ENCODE measurements at regions not wholly inside any gene's neighbourhood (a gene's known extent, or its start where the extent isn't known, plus 50 kb on each side); places are given as distances from the start of the nearest gene placed in this dataset.
"Not testable (repeated sequence)": the region's sequence is repeated elsewhere in the genome, so short reads cannot be mapped to it uniquely, and the experiment has no call there.

- H3K9me3 Mint-ChIP-seq, H3K36me3 Mint-ChIP-seq, H3K27me3 Mint-ChIP-seq: not testable (repeated sequence)
- Mint-ChIP-seq H3K27ac (peak overlapping the region; percentile 75 to 96 (median 78)), H3K4me3 (peak overlapping the region; percentile 3 to 85 (median 53)), H3K4me1 (peaks cover 33 to 45% (median 44%) of the 10 kb centered on the region in 3 donors)
Measured at GRCh38 chr16:29337385-29337901, 69.1 kb downstream of the NPIPB11 start.

GRCh38 chr16:29335549-29335846, 71.0 kb downstream of the NPIPB11 start:
- peaks cover 33 to 41% (median 39%) of the 10 kb centered on the region in 3 donors for H3K4me1 Mint-ChIP-seq
- not testable (repeated sequence) for H3K9me3 Mint-ChIP-seq, H3K36me3 Mint-ChIP-seq, H3K27me3 Mint-ChIP-seq
- peak overlapping the region in 3 of 4 donors; percentile 67 to 81 (median 71) for H3K4me3 Mint-ChIP-seq
- peak overlapping the region; percentile 85 to 96 (median 96) for H3K27ac Mint-ChIP-seq

DNA sequence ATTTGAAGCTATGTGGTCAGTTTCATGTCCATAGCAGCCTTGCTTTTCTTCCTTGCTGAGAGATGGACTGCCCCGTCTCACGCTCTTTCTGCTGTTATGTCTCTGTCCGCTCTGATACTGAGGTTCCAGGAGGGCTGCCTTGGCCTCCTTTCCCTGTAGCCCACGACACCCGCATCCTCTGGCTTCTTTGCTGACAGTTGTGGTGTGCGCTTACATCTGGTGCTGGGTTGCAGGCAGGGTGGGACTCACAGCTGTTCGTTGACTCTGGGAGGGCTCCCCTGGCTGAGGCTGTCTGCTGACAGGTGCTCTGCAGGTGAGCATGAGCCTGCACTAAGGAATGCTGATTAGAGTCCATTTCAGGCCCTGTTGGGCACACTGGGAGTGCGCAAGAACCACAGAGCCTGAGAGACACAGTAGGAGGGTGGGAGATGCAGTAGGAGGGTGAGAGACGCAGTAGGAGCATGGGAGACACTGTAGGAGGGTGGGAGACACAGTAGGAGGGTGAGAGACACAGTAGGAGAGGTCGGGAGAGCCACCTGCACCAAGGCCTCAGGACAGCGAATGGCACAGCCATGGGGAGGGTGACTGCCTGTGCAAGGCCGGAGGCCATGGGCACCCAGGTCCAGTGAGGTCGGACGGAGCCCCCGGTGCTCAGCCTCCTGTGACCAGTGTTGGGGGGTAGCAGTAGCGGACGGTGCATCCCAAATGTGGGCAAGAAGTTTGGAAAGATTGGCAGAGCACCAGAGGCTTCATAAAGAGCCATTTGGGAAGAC, 71.5 kb downstream of the NPIPB11 start:
- Mint-ChIP-seq H3K27ac (peak overlapping the region; percentile 85 to 96 (median 96)), H3K4me3 (peak overlapping the region in 2 of 4 donors; percentile 67 to 81)
- H3K27me3 Mint-ChIP-seq: not testable (repeated sequence)

DNA sequence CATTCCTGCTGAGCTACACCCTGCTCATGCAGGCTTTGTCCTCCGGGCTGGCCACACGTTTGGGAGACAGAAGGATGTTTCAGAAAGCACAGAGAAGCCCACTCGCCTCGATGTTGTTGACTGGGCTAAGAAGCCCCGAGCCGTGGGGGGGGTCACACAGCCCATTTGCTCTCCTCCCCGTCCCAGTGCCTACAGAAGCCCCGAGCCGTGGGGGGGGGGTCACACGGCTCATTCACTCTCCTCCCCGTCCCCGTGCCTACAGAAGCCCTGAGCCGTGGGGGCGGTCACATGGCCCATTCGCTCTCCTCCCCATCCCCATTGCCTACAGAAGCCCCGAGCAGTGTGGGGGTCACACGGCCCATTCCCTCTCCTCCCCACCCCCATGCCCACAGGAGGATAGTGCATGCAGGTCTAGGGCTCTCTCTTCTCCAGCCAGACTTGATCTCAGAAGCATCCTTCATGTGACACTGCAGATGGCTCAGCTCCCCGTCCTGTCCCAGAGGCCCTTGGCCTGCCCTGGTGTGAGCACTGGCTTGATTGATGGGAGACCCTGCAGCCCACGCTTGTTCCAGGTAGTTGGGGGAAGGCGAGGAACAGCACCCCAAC, 72.9 kb downstream of the NPIPB11 start:
- not testable (repeated sequence) for H3K27me3 Mint-ChIP-seq, H3K36me3 Mint-ChIP-seq, H3K4me3 Mint-ChIP-seq, H3K9me3 Mint-ChIP-seq
- Mint-ChIP-seq H3K27ac (peak overlapping the region in 1 of 3 donors; percentile 23), H3K4me1 (peaks cover 23 to 31% (median 27%) of the 10 kb centered on the region in 3 donors)

More for the DNA sequence above, 71.5 kb downstream of the NPIPB11 start:
- not testable (repeated sequence) for H3K9me3 Mint-ChIP-seq, H3K36me3 Mint-ChIP-seq
- H3K4me1 Mint-ChIP-seq: peaks cover 33 to 38% (median 36%) of the 10 kb centered on the region in 3 donors

- not testable (repeated sequence) for H3K36me3 Mint-ChIP-seq, H3K9me3 Mint-ChIP-seq, H3K4me3 Mint-ChIP-seq, H3K27me3 Mint-ChIP-seq
- peak overlapping the region in 2 of 3 donors; percentile 29 to 36 for H3K27ac Mint-ChIP-seq
- peaks cover 8 to 22% (median 16%) of the 10 kb centered on the region in 3 donors for H3K4me1 Mint-ChIP-seq
Measured at GRCh38 chr16:29330623-29331022, 75.9 kb downstream of the NPIPB11 start.

DNA sequence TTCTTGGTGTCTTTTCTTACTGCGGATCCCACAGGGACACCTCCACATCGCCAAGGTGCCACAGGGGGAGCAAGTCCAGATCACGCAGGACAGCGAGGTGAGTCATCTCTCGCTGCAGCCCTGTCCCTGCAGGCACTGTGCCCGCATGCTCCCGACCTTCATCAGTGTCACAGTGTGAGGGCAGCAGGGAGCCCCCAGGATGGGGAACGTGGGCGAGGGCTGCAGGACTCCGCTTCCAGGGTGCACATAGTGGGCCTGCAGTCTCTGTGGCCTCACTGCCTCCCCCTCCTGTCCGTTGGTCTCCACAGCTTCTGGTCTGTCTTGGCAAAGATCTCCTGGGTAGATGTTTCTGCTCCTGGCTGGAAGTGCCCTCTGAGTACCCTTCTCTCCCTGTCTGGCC, 78.0 kb downstream of the NPIPB11 start:
- not testable (repeated sequence) for H3K4me3 Mint-ChIP-seq, H3K36me3 Mint-ChIP-seq, H3K27ac Mint-ChIP-seq, H3K27me3 Mint-ChIP-seq, H3K9me3 Mint-ChIP-seq
- H3K4me1 Mint-ChIP-seq: peaks cover 8 to 15% (median 9%) of the 10 kb centered on the region in 3 donors

- H3K4me1 Mint-ChIP-seq: peaks cover 8 to 15% (median 9%) of the 10 kb centered on the region in 3 donors
- H3K27ac Mint-ChIP-seq, H3K9me3 Mint-ChIP-seq, H3K4me3 Mint-ChIP-seq, H3K36me3 Mint-ChIP-seq, H3K27me3 Mint-ChIP-seq: not testable (repeated sequence)
Measured at GRCh38 chr16:29327631-29328408, 78.7 kb downstream of the NPIPB11 start.

DNA sequence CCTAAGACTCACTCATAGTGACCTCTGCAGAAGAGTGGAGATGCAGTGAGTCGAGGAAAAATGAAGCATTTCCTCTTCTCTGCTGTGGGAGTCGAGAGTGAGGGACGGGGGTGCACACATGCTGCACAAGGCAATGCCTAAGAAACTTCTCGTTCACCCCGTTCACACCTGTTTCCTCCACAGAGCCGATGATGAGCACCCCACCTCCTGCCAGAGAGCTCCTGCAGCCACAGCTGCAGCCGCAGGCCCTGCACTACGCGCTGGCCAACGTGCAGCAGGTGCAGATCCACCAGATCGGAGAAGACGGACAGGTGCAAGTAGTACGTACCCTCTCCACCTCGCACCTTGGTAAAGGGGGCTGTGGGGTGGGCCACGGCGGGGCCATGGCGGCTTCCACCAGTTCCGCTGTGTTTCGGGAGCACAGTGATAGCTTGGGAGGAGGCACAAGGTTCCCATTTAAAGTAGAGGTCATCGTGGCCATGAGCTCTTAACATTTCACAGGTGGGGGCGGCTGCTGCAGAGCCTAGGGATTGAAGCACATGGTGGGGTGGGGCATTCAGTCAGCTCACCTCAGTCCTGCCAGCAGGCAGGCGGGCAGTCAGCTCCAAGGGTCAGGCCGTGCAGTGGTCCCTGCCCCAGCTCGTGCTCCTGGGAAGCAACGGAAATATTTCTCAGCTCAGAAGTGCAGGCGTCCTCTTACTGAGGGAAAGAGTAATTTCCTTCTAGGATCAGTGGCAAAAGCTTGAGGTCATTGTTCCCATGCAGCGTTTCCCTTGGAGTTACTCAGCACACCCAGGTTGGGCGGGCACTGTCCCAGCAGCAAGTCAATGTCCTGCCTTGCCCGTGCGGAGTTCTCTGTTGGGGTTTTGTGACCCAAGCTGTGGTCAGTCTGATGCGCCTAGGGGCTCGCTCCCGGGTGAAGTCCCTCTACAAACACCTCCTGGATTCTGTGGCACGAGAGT, 80.1 kb downstream of the NPIPB11 start:
- H3K4me3 Mint-ChIP-seq: peak overlapping the region in 2 of 4 donors; percentile 60 to 67
- H3K9me3 Mint-ChIP-seq, H3K36me3 Mint-ChIP-seq, H3K27me3 Mint-ChIP-seq: not testable (repeated sequence)
- peak overlapping the region in 2 of 3 donors; percentile 72 to 78 for H3K27ac Mint-ChIP-seq
- peaks cover 8 to 15% (median 9%) of the 10 kb centered on the region in 3 donors for H3K4me1 Mint-ChIP-seq

DNA sequence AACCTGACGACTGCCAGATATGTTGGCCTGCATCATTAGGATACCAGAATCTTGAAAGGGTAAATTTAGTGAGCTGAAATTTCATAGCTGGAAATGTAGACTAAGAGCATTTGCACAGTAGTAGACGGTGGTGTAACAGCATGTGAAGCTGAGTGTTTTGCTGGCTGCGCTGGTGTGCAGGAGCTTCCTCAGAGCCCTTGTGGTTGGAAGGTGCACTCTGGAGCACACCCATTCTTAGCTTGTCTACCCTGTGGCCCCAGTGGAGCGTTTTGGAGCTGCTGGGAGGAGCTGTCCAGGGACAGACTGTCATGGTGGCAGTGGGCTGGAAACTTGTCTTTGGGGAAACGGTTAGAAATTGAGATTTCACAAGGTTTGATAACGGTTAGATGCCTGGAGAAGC, 82.8 kb downstream of the NPIPB11 start:
- not testable (repeated sequence) for H3K27me3 Mint-ChIP-seq, H3K36me3 Mint-ChIP-seq, H3K9me3 Mint-ChIP-seq
- peaks cover 7 to 11% (median 9%) of the 10 kb centered on the region in 3 donors for H3K4me1 Mint-ChIP-seq
- H3K4me3 Mint-ChIP-seq: peak overlapping the region in 1 of 4 donors; percentile 60
- H3K27ac Mint-ChIP-seq: peak overlapping the region in 2 of 3 donors; percentile 16 to 59

DNA sequence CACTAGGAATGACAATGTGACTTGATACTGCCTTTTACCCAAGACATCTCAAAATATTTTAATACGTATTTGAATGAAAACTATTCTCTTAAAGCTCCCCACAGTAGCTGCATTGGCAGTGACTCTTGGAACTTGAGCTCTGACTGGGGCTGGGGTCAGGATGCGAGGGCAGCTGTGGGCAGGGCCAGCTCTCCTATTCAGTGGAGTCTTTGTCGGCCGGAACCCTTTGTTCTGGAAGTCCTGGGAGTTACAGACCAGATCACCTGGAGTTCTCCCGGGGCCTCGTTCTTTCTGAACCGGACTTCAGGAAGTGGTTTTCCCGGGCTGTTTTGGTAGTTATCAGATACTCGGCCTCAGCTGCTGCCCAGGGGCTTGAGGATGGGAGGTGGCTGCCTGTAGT, 84.9 kb downstream of the NPIPB11 start:
- Mint-ChIP-seq H3K27ac (no peak overlapping the region), H3K4me3 (no peak overlapping the region), H3K9me3 (no peaks in the 10 kb centered on the region), H3K27me3 (no peaks in the 10 kb centered on the region), H3K4me1 (peaks cover 5 to 9% (median 7%) of the 10 kb centered on the region in 3 donors), H3K36me3 (peaks cover 2% of the 10 kb centered on the region)

GRCh38 chr16:29321000-29321393, 85.5 kb downstream of the NPIPB11 start:
- H3K27ac Mint-ChIP-seq: no peak overlapping the region
- H3K9me3 Mint-ChIP-seq: no peaks in the 10 kb centered on the region
- H3K36me3 Mint-ChIP-seq: peaks cover 2% of the 10 kb centered on the region
- peaks cover 3 to 5% (median 5%) of the 10 kb centered on the region in 3 donors for H3K4me1 Mint-ChIP-seq
- H3K4me3 Mint-ChIP-seq: no peak overlapping the region
- H3K27me3 Mint-ChIP-seq: no peaks in the 10 kb centered on the region

GRCh38 chr16:29320274-29320999, 86.1 kb downstream of the NPIPB11 start:
- peaks cover 4 to 8% (median 5%) of the 10 kb centered on the region in 3 donors for H3K4me1 Mint-ChIP-seq
- H3K27ac Mint-ChIP-seq: peak overlapping the region in 1 of 3 donors; percentile 71
- H3K27me3 Mint-ChIP-seq: no peaks in the 10 kb centered on the region
- H3K36me3 Mint-ChIP-seq: peaks cover 2% of the 10 kb centered on the region
- H3K9me3 Mint-ChIP-seq: no peaks in the 10 kb centered on the region
- no peak overlapping the region for H3K4me3 Mint-ChIP-seq

DNA sequence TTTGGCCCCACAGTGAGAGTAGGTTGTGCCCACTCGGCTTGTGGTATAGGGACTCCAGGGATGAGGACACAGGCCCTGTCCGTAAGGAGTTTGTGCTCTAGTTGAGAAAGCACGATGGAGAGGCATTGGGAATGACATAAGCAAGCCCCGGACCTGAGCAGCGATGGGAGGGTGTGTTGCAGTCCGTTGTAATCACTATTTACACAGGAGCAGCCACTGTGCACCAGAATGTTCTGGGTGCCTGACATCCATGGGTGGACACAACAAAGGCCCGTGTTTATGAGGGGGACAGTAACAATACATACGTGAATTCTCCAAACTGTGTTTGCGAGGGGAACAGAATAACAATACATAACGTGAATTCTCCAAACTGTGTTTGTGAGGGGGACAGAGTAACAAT, 86.8 kb downstream of the NPIPB11 start:
- Mint-ChIP-seq H3K36me3 (peaks cover 2% of the 10 kb centered on the region), H3K4me3 (no peak overlapping the region), H3K4me1 (peaks cover 4 to 8% (median 5%) of the 10 kb centered on the region in 3 donors), H3K27ac (peak overlapping the region in 1 of 3 donors; percentile 71), H3K27me3 (no peaks in the 10 kb centered on the region), H3K9me3 (no peaks in the 10 kb centered on the region)

- not testable (repeated sequence) for H3K36me3 Mint-ChIP-seq, H3K27me3 Mint-ChIP-seq, H3K27ac Mint-ChIP-seq, H3K4me1 Mint-ChIP-seq, H3K9me3 Mint-ChIP-seq
- peak overlapping the region in 1 of 4 donors; percentile 12 for H3K4me3 Mint-ChIP-seq
Measured at GRCh38 chr16:29318561-29318968, 87.9 kb downstream of the NPIPB11 start.
